NCI-H748 (cell line): ENCODE measurements at regions not wholly inside any gene's neighbourhood (a gene's known extent, or its start where the extent isn't known, plus 50 kb on each side); places are given as distances from the start of the nearest gene placed in this dataset.

ENCODE experiments used
- DNase-seq: peaks from one replicate; lab custom pipeline; 2025; ENCODE audit not compliant: unreplicated experiment; lab: John Stamatoyannopoulos, UW

- no peak for DNase-seq
Measured at GRCh38 chr11:106212081-106212480, 134.6 kb downstream of the AASDHPPT start.

GRCh38 chr11:106216281-106216680 is 138.8 kb downstream of the AASDHPPT start:
- DNase-seq, result no peak

GRCh38 chr11:106217456-106217855 is 140.0 kb downstream of the AASDHPPT start:
- DNase-seq, result no peak

GRCh38 chr11:106218106-106218505 is 140.6 kb downstream of the AASDHPPT start:
- no peak for DNase-seq

- no peak for DNase-seq
Measured at GRCh38 chr11:106222626-106223025, 145.2 kb downstream of the AASDHPPT start.

GRCh38 chr11:106224172-106224571 is 146.7 kb downstream of the AASDHPPT start:
- no peak for DNase-seq

GRCh38 chr11:106228996-106229395 is 151.5 kb downstream of the AASDHPPT start:
- no peak for DNase-seq

GRCh38 chr11:106231591-106231990 is 154.1 kb downstream of the AASDHPPT start:
- no peak for DNase-seq

- DNase-seq, result no peak
Measured at GRCh38 chr11:106233191-106233590, 155.7 kb downstream of the AASDHPPT start.

- no peak for DNase-seq
Measured at GRCh38 chr11:106234794-106235193, 157.3 kb downstream of the AASDHPPT start.

- no peak for DNase-seq
Measured at GRCh38 chr11:106236295-106236694, 158.8 kb downstream of the AASDHPPT start.

GRCh38 chr11:106238704-106239360 is 161.4 kb downstream of the AASDHPPT start:
- DNase-seq, result no peak

GRCh38 chr11:106241601-106242257 is 164.3 kb downstream of the AASDHPPT start:
- no peak for DNase-seq

GRCh38 chr11:106242718-106243415 is 165.4 kb downstream of the AASDHPPT start:
- DNase-seq, result no peak

- DNase-seq, result no peak
Measured at GRCh38 chr11:106246495-106246894, 169.0 kb downstream of the AASDHPPT start.

GRCh38 chr11:106249617-106250239 is 172.3 kb downstream of the AASDHPPT start:
- no peak for DNase-seq

- no peak for DNase-seq
Measured at GRCh38 chr11:106262852-106263251, 185.4 kb downstream of the AASDHPPT start.

- no peak for DNase-seq
Measured at GRCh38 chr11:106263527-106263926, 186.1 kb downstream of the AASDHPPT start.

- no peak for DNase-seq
Measured at GRCh38 chr11:106271086-106271485, 193.6 kb downstream of the AASDHPPT start.

- DNase-seq, result no peak
Measured at GRCh38 chr11:106271686-106272085, 194.2 kb downstream of the AASDHPPT start.

GRCh38 chr11:106275151-106275550 is 197.7 kb downstream of the AASDHPPT start:
- DNase-seq, result no peak

- DNase-seq, result no peak
Measured at GRCh38 chr11:106276126-106276525, 198.7 kb downstream of the AASDHPPT start.
